ENCODE measurements at regions not wholly inside any gene's neighbourhood (a gene's known extent, or its start where the extent isn't known, plus 50 kb on each side); places are given as distances from the start of the nearest gene placed in this dataset. TPM values are rescaled to one million over a fixed set of nuclear protein-coding genes. Genes with fewer than 3 reads are reported as not detected.

- no peak for DNase-seq
- Histone ChIP-seq H3K23ac (ENCODE audit: low read length in 2 of 2) (no peak overlapping the region), H2AK5ac (ENCODE audit: low read length, severe bottlenecking) (no peak overlapping the region), H4K91ac (ENCODE audit: low read length) (no peak overlapping the region), H3K79me1 (replicated peaks; ENCODE audit: low read length, poor library complexity, severe bottlenecking) (no peaks in the 10 kb centered on the region), H3K9ac (ENCODE audit: low read length) (no peak overlapping the region), H3K27ac (ENCODE audit: low read length, poor library complexity, severe bottlenecking) (no peak overlapping the region), H3K18ac (ENCODE audit: low read depth in 1 of 2, low read length in 2 of 2) (no peak overlapping the region), H3K4me3 (ENCODE audit: insufficient read depth in 1 of 2, low read depth in 1 of 2, low read length in 2 of 2) (no peak overlapping the region), H3K36me3 (ENCODE audit: control insufficient read depth in 1 of 2, insufficient read depth in 2 of 2, low read depth in 1 of 2, low read length in 2 of 2) (no peaks in the 10 kb centered on the region), H3K9me3 (ENCODE audit: control insufficient read depth, low read length) (no peaks in the 10 kb centered on the region), H2BK120ac (ENCODE audit: low read depth, low read length) (no peak overlapping the region), H3K4me1 (ENCODE audit: control insufficient read depth, insufficient read depth, low read depth, low read length) (no peaks in the 10 kb centered on the region), H3K14ac (ENCODE audit: low read length in 2 of 2) (no peak overlapping the region), H3K27me3 (ENCODE audit: control insufficient read depth in 1 of 2, insufficient read depth in 1 of 2, low read length in 2 of 2) (no peaks in the 10 kb centered on the region), H2AFZ (ENCODE audit: low read depth, low read length) (no peak overlapping the region), H2BK5ac (ENCODE audit: low read depth, low read length, poor library complexity, severe bottlenecking) (no peak overlapping the region), H2BK15ac (ENCODE audit: low read depth, poor library complexity, severe bottlenecking) (no peak overlapping the region), H2BK12ac (ENCODE audit: low read length in 2 of 2) (no peak overlapping the region), H3K4ac (ENCODE audit: low read depth in 1 of 2, low read length in 2 of 2) (no peak overlapping the region), H3K4me2 (ENCODE audit: low read length, poor library complexity, severe bottlenecking) (no peak overlapping the region), H4K8ac (ENCODE audit: low read length) (no peak overlapping the region)
- 90% methylated on average over 6 of the region's 6 CpGs for WGBS
These were observed 51.2 kb upstream of the MARCKS start for GRCh38 chr6:113805811-113806495.

Small RNA genes in the stretch of these regions (small RNA-seq; reads per million reads assigned to genes)
- gene RNU6-1163P (ENCODE audit: low read depth) = not detected

Measured in mesenchymal stem cell (in vitro differentiated cells and primary cell).